Panc1 (cell line): ENCODE measurements at regions not wholly inside any gene's neighbourhood (a gene's known extent, or its start where the extent isn't known, plus 50 kb on each side); places are given as distances from the start of the nearest gene placed in this dataset.

Experiments
- POLR2AphosphoS5 ChIP-seq: IDR thresholded peaks from 2 replicates; pipeline ENCODE4 v1.6.1; 2012; ENCODE audit warnings: mild to moderate bottlenecking, low read depth, low read length, moderate library complexity
- TCF7L2 ChIP-seq: IDR thresholded peaks from 2 replicates; pipeline ENCODE4 v1.6.1; 2011; ENCODE audit warnings: mild to moderate bottlenecking, low read depth, low read length, inconsistent platforms
- TF ChIP-seq, protein P1 (sequence below): fragments of 450-650 bp; IDR thresholded peaks from 2 replicates; pipeline ENCODE4 v1.5.1; 2017; ENCODE audit warnings: mild to moderate bottlenecking
- TF ChIP-seq, protein P2 (sequence below), 2 experiments: IDR thresholded peaks; 2 replicates each; pipeline ENCODE4 v1.6.1; 2011 to 2012; ENCODE audit warnings: low read depth in 2 of 2, control low read depth in 1 of 2, low read length in 1 of 2, mild to moderate bottlenecking in 1 of 2, moderate library complexity in 1 of 2; ENCODE audit not compliant: insufficient read depth in 1 of 2

DNA sequence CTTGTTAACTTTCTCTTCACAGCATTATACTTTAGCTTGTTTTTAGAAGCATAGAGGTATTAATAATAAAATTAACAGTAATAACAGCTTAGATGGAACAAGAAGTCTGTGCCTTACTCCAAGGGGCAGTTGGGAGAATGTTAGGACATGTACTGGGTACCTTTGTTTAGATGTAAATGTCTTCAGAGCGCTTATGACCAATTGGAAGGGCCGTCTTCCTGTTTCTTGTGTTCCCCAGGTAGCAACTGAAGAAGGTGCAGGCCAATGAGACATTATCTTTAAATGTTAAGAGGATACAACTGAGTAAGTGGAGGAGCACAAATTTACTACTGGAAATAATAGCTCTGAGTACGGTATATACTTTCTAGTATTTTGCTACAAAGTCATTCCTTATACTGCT is 180.9 kb upstream of the SYT1 start:
- TF ChIP-seq POLR2AphosphoS5 (no peak), TCF7L2 (no peak)
- TF ChIP-seq, protein P1, sequence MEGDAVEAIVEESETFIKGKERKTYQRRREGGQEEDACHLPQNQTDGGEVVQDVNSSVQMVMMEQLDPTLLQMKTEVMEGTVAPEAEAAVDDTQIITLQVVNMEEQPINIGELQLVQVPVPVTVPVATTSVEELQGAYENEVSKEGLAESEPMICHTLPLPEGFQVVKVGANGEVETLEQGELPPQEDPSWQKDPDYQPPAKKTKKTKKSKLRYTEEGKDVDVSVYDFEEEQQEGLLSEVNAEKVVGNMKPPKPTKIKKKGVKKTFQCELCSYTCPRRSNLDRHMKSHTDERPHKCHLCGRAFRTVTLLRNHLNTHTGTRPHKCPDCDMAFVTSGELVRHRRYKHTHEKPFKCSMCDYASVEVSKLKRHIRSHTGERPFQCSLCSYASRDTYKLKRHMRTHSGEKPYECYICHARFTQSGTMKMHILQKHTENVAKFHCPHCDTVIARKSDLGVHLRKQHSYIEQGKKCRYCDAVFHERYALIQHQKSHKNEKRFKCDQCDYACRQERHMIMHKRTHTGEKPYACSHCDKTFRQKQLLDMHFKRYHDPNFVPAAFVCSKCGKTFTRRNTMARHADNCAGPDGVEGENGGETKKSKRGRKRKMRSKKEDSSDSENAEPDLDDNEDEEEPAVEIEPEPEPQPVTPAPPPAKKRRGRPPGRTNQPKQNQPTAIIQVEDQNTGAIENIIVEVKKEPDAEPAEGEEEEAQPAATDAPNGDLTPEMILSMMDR: no peak
- TF ChIP-seq, protein P2, sequence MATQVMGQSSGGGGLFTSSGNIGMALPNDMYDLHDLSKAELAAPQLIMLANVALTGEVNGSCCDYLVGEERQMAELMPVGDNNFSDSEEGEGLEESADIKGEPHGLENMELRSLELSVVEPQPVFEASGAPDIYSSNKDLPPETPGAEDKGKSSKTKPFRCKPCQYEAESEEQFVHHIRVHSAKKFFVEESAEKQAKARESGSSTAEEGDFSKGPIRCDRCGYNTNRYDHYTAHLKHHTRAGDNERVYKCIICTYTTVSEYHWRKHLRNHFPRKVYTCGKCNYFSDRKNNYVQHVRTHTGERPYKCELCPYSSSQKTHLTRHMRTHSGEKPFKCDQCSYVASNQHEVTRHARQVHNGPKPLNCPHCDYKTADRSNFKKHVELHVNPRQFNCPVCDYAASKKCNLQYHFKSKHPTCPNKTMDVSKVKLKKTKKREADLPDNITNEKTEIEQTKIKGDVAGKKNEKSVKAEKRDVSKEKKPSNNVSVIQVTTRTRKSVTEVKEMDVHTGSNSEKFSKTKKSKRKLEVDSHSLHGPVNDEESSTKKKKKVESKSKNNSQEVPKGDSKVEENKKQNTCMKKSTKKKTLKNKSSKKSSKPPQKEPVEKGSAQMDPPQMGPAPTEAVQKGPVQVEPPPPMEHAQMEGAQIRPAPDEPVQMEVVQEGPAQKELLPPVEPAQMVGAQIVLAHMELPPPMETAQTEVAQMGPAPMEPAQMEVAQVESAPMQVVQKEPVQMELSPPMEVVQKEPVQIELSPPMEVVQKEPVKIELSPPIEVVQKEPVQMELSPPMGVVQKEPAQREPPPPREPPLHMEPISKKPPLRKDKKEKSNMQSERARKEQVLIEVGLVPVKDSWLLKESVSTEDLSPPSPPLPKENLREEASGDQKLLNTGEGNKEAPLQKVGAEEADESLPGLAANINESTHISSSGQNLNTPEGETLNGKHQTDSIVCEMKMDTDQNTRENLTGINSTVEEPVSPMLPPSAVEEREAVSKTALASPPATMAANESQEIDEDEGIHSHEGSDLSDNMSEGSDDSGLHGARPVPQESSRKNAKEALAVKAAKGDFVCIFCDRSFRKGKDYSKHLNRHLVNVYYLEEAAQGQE (IDR thresholded peaks at IDR 0.05; ENCODE audit: insufficient read depth in 1 of 2, low read depth in 2 of 2, low read length in 1 of 2): no peak
